Forelimb muscle (tissue), 1 donor: ENCODE measurements at regions not wholly inside any gene's neighbourhood (a gene's known extent, or its start where the extent isn't known, plus 50 kb on each side); places are given as distances from the start of the nearest gene placed in this dataset.

Source experiments
- DNase-seq: peaks from one replicate; pipeline ENCODE4 v3.0.0-alpha.2; 2013; ENCODE audit warnings: low read depth

- no peak for DNase-seq
Observed at GRCh38 chr5:68450245-68450852, 234.8 kb downstream of the PIK3R1 start.

- DNase-seq: no peak
Observed at GRCh38 chr5:68452286-68452685, 236.7 kb downstream of the PIK3R1 start.

- no peak for DNase-seq
Observed at GRCh38 chr5:68454172-68454571, 238.6 kb downstream of the PIK3R1 start.

DNA sequence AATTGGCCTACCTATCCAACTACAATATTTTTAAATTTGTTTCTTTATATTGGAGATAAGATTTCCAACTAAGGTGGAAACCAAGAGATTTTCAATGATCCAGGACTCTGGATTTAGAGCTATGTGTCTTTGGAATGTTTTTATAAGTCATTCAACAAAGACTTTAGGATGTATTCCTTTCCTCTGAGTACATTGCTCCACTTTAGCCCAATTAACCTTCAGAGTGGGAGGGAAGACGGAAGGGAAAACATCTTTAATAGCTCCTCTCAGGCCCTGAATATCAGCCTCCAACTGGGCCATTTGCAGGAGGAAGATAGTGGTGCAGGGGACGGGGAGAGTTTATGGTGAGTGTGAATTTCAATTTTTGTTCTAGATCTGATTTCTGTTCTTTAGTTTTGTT lies 239.2 kb downstream of the PIK3R1 start:
- DNase-seq: no peak

DNA sequence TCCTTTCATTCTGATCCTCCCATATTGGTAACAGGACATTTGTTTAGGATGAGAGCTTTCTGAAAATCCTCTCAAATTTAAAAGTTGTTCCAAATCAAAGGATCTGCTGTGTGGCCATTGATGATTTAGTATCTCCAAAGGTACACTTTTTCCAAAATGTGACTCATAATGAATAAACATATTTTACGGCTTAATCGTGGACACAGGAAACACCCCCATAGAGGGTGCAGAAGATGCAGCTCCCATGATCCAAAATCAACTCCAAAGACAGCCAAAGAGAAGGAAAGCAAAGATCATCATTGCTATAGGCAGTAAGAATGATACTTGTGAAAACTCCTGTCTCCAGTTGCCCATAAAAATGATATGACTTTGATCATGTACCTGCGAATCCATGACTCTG lies 239.7 kb downstream of the PIK3R1 start:
- no peak for DNase-seq

- DNase-seq: no peak
Observed at GRCh38 chr5:68456756-68457217, 241.2 kb downstream of the PIK3R1 start.

DNA sequence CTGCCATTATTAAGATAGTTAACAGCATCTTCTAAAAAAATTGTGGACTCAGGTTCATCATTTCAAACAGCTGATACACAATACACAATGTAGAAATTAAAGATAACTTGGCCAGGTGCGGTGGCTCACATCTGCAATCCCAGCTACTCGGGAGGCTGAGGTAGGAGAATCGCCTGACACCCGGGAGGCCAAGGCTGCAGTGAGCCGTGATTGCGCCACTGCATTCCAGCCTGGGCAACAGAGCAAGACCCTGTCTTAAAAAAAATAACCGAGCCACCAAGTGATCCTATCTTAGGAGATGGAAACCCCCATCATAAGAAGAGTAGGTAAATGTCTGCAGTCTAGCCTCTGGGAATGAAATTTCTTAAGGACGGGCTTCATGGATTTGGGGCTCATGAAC lies 241.7 kb downstream of the PIK3R1 start:
- no peak for DNase-seq

DNA sequence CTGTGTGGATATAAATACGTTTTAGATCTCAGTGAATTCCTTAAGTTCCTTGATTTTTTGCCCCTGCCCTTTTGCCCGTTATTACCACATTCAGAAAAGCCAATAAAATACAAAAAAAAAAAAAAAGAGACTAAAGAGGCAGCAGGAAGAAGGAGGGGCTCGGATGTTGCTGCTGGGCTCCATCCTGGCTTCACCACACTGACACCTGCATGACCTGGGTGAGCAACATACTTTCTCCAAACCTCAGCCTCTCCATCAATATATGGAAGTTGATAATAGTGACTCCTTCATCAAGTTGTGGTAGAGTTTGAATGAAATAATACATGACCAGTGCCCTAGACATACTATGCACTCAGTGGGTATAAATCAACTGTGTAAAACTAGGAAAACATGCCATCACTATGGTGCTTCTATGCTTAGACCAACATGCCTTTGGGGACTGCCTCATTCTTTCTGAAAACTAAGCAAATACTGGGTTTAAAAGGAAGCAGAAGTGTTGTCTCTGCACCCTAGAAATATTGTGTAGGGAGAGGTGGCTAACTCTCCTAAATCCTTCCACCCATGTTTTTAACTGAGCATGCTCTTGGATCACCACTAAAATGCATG lies 243.0 kb downstream of the PIK3R1 start:
- DNase-seq: no peak

DNA sequence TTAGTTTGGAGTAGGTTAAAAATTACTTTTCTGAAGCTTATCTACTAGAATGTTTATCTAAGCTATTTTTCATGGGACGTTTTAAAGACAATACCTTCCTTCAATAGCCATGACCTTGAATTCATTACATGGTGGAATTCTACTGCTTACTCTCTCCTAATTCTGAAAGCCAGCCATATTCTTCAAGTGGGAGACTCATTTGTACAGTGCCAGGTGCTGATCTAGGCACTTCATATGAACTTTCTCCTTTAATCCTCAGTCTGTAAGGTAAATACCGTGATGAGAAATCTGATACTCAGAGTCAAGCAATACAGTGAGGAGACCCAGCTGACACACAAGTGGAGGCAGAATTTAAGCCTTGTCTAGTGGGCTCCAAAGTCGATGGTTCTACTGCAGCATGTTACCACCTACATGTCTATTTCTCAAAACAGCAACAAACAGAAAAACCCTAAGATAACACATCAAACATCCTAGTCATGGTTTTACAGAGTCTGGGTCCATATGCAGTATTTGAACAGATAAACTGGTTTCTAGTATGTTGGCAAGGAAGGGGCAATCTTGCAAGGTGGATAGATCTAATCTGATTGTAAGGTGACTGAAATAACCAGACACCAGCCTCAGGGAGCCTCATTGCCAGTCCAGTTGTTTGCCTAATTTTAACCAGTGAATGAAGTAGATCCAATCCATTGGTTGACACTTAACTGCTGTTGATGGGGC lies 243.7 kb downstream of the PIK3R1 start:
- no peak for DNase-seq

DNA sequence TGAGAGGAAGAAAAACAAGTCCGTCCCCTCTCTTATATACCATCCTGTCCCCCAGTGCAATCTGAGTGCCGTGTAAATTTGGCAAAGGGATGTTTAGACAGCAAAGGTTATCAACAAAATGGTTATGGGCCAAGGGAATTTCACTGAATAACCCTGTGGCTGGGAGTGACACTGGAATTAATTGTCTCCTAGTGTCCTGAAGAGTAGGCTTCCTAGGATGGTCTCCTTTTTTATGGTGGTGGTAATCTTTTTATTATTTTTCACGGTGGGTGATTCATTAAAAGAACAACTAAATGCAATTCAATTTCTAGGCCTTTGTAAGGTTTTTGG lies 244.2 kb downstream of the PIK3R1 start:
- DNase-seq: no peak

DNA sequence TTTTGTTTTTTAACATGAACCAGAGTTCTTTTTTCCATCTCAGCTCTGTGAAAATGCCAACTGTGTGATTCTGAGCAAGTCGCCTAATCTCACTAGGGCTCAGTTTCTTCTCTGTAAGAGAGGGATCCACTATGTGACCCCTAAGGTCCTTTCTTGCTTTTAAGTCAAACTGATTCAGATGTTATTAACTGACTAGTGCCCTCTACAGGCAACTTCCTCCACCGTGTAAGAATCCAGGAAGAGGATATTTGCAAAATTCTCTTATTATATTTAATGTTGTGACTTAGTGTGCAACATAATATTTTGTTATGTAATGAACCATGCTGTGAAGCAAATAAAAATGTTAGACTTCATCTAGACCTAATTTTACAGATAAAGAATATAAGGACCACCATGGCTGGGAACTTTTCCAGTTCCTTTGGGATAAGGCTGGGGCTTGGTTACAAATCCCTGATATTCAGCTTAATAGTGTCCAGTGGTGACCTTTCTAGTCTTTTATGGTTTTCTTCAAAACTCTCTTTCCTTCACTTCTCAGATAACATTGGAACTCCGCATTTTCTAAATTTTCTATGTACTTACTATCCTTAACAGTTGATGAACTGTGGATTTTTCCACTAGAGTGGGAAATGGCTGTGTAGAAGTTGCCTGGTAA lies 244.7 kb downstream of the PIK3R1 start:
- DNase-seq: no peak

GRCh38 chr5:68463606-68464005 lies 248.1 kb downstream of the PIK3R1 start:
- DNase-seq: no peak

DNA sequence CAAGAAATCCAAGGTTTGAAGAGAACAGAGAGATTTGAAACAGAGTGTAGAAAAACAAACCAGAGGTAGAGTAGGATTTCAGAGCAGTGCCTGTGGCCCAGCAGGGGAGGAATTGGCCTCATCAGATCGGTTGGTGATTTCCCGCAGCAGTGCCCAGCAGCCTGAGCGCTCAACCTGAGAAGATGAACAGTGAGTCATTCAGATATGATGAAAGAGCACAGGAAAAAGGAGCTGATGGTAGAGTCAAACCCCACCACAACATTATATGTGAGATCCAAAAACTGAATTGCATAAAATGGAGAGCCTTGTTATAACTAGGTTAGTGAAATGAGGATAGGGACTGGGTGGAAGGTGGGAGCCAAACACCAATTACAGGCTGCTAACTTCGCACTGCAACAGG lies 248.9 kb downstream of the PIK3R1 start:
- no peak for DNase-seq

GRCh38 chr5:68465133-68465532 lies 249.6 kb downstream of the PIK3R1 start:
- no peak for DNase-seq

DNA sequence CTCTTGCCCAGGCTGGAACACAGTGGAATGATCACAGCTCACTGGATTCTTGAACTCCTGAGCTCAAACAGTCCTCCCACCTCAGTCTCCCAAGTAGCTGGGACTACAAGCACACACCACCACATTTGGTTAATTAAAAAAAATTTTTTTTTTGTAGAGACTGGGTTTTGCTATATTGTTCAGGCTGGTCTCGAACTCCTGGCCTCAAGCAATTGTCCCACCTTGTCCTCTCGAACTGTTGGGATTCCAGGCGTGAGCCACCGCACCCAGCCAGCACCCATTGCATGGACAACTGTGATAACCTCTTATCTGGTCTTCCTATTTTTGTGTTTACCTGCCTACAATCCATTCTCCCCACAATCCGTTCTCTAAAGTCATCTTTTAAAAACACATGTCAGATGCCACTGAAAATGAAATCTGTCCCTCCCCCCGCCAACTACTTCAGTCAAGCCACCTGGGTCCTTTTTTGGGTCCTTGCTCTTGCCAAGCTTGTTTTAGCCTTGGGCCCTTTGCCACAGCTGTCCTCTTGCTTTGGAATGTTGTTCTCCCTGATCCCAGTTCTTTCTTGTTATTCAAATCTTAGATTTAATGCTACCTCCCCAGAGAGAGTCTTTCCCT lies 250.5 kb downstream of the PIK3R1 start:
- DNase-seq: no peak

DNA sequence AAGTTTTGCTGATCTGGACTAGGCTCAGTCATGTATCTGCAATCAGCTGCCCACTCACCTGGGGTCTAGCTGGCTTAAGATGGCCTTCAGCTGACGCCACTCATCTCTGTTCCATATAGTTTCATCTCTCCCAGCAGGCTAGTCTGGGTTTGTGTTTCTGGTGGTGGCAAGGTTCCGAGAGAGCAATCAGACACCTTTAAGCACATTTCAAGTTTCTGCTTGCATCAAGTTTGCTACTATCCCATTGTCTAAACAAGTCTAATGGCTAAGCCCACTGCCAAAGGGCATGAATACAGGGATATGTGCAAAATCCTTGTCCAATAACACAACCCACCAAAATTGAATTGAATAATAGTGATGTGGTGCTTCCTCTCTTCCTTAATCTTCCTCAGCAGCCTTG lies 251.7 kb downstream of the PIK3R1 start:
- no peak for DNase-seq

GRCh38 chr5:68467794-68468193 lies 252.2 kb downstream of the PIK3R1 start:
- DNase-seq: no peak

GRCh38 chr5:68468322-68468721 lies 252.8 kb downstream of the PIK3R1 start:
- no peak for DNase-seq

- no peak for DNase-seq
Observed at GRCh38 chr5:68475476-68475983, 260.0 kb downstream of the PIK3R1 start.

- DNase-seq: no peak
Observed at GRCh38 chr5:68476854-68477253, 261.3 kb downstream of the PIK3R1 start.

DNA sequence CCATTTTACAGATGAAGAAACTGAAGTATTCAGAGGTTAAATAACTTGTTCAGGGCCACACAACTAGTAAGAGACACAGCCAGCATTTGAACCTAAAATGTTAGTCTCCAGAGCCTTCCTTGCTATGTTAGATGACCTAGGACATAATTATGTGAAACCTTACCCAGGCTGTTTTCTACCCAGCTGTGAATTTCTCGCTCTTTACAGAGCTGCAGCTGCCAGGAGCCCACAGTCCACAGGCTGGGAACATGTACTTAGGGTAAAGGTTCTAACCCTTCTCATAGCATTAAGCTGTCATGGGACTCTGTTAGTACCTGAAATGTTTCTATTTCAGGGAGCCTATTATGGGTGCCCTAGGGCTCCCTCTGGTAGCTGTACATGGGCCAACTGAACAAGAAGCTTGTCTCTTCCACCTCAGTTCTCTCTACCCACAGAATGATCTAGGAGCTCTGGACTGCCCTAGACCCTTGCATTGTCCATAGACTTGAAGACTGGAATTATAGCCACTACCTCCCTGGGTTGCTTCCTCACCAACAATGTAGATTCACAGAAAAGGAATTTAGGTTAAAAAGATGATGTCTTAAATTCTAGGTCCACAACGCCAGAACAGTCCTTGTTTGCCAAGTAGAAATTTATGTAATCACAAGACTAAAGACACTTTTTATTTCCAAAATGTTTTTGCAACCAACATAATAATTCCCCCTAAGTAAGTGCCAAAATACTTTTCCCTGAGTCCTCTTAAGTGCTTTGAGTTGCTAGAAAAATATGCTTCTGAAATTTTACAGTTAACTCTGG lies 262.9 kb downstream of the PIK3R1 start:
- no peak for DNase-seq
